AG08395 (cell line): ENCODE measurements at regions not wholly inside any gene's neighbourhood (a gene's known extent, or its start where the extent isn't known, plus 50 kb on each side); places are given as distances from the start of the nearest gene placed in this dataset.
"Not testable (repeated sequence)": the region's sequence is repeated elsewhere in the genome, so short reads cannot be mapped to it uniquely, and the experiment has no call there.

ENCODE experiments used
- DNase-seq: peaks from one replicate; pipeline ENCODE4 v3.0.0; 2012; ENCODE audit warnings: mixed read lengths, low spot score

DNA sequence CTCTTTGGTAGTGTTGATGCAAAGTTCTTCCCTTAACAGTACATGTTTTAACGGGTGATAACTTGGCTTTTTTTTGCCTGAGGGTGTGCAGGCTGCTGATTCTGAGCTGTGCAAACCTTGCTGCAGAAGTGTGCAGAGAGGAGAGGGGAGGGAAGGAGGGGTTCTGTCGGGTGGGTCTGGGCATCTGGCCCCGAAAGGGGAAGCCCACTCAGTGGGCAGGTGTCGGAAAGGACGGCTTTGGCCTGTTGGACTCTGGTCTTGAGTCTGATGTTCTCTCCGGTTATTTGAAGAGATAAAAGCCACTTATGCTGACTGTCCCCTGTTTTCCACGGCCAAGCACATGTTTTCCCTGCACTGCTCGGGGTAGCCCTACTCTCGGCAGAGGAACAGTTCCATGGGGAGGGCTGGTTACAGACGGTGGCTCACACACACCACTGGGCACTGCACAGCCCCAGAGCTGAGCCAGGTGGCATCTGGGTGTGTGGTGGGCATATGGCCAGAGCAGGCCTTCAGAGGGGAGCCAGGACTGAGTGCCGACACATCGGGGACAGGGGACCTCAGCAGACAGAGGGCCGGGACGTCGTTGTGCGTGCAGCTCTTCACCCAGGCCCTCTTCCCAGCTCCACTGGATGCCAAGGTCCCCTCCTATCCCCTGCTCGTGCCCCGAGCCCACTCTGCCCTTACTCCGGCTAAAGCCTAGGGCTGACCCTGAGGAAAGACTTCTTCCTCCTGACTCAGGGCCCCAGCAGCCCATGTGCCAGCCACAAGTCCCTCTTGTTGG is 93.2 kb downstream of the TEX29 start:
- no peak for DNase-seq

DNA sequence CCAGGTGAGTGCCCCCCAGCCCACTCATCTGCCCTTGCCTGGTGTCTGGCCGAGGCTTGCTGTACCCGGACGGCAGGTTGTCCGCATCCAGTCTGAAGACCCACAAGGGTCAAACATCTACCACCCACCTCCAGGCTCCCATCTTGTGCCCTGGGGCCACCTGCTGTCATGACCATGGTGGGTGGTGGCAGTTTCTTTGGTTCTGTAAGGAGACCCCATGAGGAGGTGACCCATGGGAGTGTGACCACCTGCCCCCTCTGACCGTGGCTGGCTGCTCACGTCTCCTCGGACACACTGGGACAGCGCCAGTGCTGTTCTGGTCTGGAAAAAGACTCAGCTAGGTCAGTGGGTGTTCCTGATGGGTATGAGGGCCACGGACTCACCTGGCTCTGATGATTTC is 93.9 kb downstream of the TEX29 start:
- DNase-seq: no peak

DNA sequence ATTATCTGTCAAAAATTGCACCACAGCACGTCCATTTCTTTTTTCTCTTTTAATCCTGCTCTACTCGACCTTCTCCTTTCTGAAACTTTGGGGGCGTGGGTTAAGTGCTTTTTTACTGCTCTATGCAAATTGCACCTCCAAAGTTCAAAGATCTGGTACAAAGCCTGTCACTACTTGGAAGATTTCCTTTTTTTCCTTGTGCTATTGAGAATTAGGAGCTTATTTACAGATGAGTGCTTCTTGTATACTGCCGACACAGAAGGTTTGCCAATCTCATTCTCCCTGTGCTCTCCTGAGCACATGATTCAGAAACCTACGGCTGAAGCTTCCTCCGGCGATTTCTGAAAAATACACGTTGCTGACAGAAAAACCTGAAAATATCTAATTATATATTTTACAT is 94.8 kb downstream of the TEX29 start:
- no peak for DNase-seq

DNA sequence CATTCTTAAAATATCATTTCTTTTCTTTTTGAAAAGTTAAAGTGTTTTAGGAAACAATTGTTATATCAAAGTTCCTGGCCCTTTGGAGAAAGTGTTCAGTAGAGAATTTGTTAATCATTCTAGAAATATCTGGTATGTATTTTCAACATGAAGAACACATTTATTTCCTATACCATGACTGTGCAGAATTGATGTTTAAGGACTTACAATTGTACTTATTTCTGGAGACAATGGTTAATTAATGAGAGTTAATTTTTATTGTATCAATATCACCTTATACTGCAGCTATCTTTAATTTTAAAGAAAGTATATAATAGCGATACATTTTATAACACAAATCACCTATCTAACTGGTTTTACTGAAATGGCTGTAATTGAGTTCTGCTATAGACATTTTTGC is 95.3 kb downstream of the TEX29 start:
- DNase-seq: no peak

DNA sequence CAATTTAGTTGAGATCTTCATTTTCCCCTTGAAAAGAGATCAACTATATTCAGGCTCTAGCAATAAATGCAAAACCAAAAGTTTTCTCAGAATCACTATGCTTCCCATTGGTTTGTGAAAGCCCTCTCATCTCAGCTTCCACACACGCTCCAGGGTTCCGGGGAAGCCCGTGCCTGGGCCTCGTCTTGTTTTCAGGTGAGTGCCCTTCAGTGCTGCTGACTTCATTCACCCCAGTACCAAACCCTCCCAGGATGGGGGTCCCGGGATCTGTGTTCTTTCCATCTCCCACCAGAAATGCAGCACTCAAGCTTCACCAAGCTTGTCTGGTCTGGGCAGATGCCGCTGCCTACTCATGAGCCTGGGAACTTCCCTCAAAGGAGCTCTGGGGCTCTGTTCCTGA is 97.7 kb downstream of the TEX29 start:
- DNase-seq: no peak

DNA sequence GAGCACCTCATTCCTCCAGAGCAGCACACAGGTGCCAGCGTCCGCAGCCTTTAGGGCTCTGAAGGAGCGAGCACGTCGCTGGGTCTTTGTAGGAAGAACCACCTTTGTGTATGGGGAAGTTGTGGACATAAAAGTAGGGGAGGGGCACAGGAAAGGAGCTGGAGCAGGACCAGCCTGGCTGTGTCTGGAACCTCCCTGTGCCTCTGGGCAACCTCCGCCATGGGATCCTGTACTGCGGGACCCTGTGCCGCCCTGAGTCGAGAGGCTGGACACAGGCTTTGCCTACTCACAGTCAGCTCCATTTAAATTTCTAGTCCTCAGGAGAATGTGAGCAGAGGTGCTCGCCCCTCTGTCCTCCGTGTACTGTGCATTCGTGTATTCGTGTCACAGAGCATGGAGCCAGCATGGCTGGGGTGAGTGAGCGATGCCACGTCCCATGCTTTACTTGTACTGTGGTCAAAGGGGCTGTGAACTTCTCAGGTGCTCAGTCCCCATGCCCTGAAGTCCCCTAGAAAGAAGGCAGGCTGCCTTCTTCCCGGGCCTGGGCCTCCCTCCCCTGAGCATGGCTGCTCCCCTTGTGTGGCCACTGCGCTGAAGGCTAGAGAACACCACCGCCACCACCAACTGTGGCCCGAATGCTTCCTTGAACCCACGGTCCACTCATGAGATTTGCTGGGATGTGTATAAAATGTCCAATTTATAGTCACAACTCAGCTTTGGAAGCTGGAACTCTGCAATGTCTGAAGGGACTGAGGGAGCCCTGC is 99.9 kb downstream of the TEX29 start:
- DNase-seq: no peak

DNA sequence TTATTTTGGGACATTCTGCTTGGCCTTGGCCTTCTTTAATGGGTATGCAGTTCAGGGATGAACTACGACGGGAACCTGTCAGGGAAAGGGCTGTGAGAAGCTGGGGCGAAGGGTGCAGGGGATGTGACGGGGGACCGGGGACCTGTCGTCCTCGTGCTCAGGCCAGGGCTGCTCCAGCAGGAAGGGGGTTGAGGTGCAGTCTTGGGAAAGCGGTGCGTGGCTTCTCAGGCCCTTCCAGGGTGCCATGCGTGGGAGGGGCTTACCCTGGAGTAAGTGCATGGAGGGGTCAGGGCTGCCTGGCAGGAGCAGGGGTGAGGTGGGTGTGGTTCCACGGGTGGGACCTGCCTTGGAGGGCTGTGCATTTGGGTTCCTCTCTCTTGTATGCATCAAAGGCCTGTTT is 100.8 kb downstream of the TEX29 start:
- no peak for DNase-seq

DNA sequence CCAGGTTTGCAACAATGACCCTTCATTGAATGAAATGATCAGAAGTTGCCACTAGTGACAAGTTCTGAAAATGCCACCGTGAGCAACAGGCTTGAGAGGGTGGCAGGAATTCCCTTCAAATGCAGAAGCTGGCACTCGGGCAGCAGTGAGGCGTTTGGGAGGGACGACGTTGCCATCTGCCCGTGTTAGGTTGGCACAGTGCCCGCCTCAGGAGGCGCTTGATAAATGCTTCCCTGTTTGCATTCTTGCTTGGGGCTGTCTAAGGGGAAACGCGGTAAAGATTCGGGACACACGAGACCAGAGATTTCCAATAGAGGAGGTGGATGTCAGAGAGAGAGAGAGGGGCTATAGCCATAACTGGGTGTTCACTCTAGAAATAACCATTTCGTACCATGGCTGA is 101.9 kb downstream of the TEX29 start:
- DNase-seq: no peak

DNA sequence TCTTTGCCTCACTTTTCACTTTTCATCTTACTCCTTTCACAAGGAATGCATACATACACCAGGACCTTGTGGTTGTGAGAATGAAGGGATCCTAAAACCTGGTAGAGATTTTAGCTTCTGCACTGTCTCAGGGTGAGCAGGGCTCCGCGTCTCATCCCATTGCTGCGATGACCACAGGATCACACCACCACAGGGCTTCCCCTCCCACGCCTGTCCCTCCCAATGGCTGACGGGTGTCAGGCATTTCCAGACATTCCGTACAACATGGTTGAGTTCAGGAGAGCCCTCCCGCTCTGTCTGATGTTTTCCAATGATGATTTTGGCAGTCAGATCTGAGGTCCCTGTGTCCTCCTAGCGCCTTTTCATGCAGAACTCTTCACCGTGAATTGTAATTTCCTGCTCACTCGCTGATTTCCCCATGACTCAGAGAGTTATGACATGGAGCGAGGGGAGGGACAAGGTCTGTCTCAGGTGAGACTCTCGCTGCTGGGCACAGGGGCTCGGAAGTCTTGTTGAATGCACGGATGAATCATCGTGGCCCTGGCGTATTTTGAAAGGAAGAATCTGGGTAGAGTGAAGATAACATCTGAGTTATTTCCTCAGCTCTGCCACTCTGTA is 102.8 kb downstream of the TEX29 start:
- no peak for DNase-seq

DNA sequence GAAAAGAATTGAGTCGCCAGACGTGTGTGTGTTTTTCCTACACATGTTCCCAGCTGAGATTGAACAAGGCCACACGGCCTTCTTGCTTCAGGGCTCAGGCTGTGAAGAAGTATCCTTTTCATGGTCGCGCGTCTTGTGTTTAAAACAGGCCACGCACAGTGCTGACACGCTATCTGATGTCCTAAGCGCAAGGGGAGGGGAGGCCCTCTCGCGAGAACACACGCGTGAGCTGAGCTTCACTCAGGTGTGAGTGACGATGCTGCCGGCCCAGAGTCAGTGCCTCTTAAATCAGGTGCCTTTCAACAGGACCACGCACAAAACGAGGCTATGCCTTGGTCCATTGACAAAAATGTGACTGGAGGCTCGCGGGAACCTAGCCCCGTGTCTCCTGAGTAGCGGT is 103.7 kb downstream of the TEX29 start:
- no peak for DNase-seq

DNA sequence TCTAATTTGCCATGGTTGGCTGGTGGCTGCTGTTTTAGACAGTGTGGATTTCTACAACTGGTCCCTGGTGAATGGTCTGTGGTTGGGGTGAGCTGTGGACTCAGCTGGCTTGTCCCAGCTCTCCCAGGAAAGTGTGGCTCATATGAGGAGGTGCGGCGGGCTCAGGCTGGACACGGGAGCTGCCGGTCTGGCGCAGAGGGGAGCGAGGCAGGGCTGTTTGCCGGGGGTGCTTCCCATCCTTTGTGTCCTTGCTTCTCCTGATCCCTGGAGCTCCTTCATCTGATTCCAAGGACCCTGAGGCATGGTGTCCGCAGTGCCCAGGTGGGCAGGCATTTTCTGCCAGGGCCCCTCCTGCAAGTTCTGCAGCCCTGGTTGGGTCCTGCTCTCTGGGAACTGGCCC is 104.9 kb downstream of the TEX29 start:
- no peak for DNase-seq

DNA sequence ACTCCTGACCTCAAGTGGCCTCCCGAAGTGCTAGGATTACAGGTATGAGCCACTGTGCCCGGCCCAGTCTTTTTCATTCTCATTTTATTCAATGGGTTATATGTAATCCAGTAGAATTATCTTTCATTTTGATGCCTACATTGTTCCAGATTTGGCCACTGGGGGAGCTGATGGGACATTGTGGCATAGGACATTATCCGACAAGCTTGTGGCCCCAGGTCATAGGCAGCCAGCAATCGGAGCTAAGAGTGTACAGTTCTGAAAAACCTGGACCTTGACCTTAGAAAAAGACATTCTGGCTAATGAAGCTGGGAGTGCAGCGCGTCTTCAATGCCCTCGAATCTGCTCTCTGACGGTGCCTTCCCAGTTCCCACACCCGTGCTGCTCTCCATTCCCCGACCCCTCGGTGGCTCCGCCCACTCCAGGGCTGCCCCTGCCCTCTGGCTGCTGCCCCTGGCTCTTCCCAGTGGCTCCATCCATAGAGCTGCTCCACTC is 108.7 kb downstream of the TEX29 start:
- peak; percentile 57 for DNase-seq

DNA sequence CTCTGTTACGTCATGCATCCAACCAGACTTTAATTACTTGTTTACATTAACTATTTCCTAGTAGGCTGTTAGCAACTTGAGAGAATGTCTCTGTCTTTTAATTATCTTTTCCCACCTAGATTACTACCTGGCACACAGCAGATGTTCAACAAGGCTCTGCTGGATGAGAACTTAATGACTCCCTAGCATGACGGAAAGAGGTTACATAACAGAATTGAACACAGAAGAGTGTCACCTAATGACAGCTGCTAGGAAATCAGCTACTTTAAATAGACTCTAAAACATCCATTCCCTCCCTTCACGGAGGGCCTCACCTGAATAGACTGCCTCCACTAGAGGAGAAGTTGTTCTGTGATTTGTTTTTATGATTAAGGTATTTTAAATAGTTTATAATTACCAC is 110.8 kb downstream of the TEX29 start:
- DNase-seq: no peak

DNA sequence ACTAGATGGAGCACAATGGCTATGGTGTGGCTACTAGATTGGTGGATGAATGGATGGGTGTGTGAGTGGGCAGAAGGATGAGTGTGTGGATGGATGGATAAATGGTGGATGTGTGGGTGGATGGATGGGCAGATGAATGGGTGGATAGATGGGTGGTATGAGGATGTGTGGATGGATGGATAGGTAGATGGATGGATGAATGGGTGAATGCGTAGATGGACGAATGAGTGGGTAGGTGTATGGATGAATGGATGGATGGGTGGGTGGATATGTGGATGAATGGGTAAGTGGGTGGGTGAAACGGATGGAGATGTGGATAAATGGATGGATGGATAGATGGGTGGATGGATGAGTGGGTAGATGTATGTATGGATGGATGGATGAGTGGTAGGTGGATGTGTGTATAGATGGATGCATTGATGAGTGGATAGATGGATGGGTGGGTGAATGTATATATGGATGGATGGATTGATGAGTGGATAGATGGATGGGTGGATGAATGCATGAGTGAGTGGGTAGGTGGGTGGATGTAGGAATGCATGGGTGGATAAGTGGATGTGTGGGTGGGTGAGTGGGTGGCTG is 114.2 kb downstream of the TEX29 start:
- no peak for DNase-seq

DNA sequence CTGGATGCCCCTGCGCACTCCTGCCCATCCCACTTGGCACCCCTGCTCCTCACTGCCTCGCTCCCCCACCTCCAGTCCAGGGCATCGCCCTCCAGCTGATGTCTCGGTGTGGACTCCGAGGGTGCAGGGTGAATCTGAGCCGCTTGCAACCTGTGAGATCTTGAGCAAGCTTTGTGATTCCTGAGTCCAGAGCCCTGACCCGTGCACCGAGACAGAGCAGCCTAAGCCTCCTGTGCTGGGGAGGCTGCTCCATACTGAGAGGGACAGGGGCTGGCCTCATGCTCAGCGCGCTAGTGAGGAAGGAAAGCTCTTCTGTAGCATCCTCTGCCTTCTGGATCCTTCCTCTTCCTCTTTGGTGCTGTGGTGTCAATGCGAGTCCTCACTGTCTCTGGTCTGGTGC is 116.0 kb downstream of the TEX29 start:
- no peak for DNase-seq

DNA sequence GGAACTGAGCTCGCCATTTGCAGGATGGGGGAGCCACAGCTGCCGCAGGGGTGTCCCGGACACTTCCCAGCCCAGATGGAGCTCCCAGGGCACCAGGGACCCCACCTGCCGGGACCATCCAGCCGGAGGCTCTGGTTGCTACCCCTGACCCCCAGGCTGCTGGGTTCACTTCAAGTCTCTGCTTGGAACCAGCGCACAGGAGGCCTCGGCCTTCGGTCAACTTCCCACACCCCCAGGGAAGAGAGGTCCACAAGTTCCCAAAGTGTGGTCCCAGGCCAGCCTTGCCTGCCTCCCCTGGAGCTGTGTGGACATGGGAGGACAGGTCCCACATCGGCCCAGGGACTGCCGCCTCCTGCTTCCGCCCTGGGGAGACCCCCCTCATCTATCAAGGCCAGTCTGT is 117.0 kb downstream of the TEX29 start:
- DNase-seq: no peak

DNA sequence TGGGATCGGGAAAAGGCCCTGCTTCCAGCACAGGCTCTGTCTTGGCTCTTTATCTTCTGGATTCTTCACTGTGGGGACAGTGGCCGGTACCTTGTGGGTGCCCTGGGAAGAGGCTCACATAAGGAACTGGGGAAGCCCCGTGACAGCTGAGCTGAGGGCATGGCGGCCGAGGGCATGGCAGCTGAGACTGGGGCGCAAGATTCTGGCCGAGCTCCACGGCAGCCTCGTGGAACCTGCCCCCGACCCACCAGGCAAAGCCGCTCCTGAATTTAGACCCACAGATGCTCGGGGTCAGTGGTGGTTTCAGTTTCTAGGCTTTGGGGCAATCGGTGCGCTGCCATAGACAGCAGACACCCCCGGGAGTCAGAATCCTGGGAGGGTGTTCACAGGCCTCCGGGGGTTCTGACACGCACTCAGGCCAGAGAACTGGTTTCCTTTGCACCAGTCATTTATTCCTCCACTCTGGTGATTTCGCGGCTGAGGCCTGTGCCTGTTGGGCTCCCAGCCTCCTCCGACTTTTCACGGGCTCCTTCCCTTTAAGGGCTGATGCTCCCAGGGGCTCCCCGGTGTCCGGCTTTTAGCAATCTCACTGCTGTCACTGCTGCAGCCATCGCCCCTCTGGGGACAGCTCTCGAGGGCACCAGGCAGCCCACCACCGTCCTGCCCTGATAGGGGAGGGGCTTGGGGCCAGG is 117.6 kb downstream of the TEX29 start:
- no peak for DNase-seq

DNA sequence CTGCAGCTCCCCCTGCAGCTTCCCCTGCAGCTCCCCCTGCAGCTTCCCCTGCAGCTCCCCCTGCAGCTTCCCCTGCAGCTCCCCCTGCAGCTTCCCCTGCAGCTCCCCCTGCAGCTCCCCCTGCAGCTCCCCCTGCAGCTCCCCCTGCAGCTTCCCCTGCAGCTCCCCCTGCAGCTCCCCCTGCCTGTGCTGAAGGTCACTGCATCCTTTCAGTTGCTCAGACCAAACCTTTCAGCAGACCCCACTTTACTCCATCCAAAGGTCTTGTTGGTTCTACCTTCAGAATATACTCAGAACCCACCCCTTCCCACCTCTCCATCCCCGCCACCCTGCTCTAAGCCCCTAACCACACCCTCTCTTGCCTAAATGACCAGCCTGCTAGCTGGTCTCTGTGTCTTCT is 120.0 kb downstream of the TEX29 start:
- not testable (repeated sequence) for DNase-seq

DNA sequence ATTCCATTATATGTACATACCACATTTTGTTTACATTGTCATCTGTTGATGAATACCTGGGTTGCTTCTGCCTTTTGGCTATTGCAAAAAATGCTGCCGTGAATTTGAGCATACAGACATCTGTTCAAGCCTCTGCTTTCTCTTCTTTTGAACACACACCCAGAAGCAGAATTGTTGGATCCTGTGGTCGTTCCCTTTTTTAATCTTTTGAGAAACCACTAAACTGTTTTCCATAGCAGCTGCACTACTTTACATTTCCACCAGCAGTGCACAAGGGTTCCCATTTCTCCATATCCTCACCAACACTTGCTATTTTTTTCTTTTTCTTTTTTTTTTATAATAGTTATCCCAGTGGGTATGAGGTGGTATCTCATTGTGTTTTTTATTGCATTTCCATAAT is 123.5 kb downstream of the TEX29 start:
- no peak for DNase-seq

DNA sequence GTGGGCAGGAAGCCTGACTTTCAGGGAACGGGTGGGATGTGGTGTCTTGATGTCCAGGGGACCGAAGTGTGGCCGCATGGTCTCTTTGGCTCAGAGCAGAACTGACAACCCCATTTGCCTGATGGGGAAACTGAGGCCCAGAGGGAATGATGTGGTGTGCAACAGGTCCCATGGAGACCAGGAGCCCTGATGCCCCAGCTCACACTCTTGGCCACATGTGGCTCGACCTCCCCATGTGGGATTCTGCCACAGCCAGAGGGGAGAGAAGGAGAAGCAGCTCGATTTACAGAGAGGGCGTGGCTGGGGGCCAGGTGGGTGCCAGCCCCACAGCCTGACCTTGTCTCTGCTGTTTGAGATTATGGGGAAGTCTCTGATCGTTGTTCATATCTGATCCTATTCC is 128.1 kb downstream of the TEX29 start:
- DNase-seq: no peak

DNA sequence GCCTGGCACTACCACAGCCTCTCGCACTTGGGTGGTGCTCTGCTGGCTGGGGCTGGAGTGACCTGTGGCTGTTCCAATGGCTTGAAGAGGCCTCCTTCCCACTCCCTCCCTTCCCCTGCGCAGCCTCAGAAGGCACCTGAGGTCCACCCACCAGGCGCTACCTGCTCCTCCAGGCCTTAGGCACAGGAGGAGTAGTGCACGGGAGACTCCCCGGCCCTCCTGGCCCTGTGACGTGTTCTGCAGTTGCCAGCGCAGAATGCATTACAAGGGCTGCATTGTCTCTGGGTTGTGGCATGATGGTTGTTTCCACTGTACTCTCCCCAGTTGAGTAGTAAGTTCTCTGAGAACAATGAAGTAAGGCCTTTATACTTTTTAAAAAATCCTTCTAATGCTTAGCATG is 128.6 kb downstream of the TEX29 start:
- no peak for DNase-seq

DNA sequence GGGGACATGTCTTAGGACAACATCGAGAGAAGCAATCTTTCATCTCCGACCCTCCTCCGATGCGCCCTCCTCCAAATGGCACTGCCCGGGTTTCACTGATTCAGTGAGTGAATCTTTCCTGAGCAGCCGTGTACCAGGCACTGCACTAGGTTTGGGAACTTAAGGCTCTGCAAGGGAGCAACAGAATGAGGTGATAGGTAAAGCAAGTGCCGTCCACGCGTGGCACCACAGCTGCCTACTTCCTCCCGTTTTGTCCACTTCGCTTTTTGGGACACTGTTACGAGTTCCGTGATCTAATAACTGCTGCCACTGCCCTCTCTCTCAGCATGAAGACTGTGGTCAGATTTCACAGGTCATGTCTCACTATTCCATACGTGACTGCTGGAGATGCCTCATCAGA is 131.0 kb downstream of the TEX29 start:
- no peak for DNase-seq
